NCI-H2107 treated with DMSO at 0.1 percent for 48 hours (cell line): ENCODE measurements at regions not wholly inside any gene's neighbourhood (a gene's known extent, or its start where the extent isn't known, plus 50 kb on each side); places are given as distances from the start of the nearest gene placed in this dataset.

Experiments
- DNase-seq: peaks from one replicate; lab custom pipeline; 2025; ENCODE audit not compliant: unreplicated experiment; lab: John Stamatoyannopoulos, UW

DNA sequence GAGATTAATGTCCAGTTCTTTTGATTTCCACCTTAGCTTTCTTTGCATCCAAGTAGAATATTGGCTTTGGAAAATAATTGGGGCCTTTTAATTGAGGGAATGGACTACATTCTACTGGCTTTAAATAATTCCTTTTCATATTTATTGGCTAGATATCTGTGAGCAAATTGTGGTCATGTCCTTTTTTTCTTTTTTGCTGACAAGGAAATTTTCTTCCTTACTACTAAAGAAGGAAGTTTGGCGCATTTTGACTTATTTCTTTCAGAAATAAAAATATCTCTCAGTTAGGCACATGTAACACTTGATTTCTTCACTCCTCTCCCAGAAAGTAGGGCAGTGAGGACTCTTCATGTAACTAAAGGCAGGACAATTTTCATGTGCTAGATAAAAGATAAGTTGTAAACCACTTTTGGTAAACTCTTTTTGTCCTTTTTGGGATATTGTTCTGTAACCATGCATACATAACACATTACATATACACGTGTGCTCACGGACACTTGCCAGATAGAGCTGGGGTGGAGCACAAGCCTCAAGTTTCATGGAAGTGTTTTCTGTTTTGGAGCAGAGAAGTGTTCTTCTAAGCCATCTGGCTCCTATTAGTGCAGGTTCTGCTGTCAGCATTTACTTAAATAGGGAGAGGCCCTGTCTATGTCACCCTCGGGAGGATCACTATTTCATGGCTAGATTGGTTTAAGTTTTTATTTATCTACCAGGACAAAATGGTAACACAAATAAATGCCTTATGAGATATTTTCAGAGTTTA, 85.1 kb upstream of the LRIG3 start:
- no peak for DNase-seq

DNA sequence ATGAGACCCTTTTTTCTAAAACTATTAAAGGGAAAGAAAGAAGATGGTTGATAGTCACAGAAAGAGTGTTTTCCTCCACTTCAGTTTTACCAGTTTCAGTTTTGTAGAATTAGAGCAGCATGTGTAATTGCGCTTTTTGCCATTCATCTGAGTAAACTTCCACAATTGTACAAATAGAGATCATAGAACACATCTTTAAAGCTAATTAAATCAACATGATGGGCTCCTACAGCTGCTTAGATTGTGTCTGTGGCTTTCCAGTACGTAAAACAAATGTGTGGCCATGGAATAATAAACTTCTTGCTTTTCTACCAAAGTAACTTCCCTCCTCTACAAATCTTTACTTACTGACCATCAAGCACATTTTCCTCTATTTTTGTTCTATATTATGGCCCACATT, 84.2 kb upstream of the LRIG3 start:
- DNase-seq: no peak

- no peak for DNase-seq
These were observed 75.5 kb upstream of the LRIG3 start for GRCh38 chr12:58995666-58996363.

DNA sequence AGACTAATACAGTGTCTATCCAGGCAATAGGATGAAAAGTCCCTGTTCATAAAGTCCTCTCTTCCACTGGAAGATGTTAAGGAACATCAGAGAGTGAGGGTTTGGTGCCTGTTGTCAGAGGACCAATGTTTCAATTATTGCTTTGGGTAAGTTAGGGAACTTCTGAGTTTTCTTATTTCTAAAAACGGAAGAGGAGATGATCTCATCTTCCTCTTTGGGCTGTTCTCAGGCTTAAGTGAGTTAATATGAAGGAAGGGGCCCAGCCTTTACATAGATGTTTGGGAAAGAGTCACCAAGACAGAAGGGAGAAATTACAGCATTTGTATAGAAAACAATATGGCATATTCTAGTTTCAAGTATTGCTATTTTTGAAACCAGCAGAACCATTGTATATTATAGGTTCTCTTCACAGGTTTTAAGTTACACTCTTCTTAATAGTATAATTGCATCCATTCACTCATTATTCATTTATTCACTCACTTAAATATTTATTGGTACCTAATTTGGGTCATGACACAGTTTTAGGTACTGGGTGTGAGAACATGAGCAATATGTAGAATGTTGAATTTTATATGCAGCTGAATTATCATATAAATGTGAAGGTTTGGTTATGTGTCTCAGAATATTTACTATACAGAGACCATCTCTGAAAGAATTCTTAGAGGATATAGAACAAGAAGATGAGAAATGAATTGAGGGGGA, 68.5 kb upstream of the LRIG3 start:
- DNase-seq: no peak

- DNase-seq: no peak
These were observed 61.7 kb upstream of the LRIG3 start for GRCh38 chr12:58981961-58982360.

GRCh38 chr12:58980768-58981167, 60.5 kb upstream of the LRIG3 start:
- no peak for DNase-seq

- no peak for DNase-seq
These were observed 58.4 kb upstream of the LRIG3 start for GRCh38 chr12:58978717-58979116.

- DNase-seq: no peak
These were observed 57.2 kb upstream of the LRIG3 start for GRCh38 chr12:58977476-58977875.

DNA sequence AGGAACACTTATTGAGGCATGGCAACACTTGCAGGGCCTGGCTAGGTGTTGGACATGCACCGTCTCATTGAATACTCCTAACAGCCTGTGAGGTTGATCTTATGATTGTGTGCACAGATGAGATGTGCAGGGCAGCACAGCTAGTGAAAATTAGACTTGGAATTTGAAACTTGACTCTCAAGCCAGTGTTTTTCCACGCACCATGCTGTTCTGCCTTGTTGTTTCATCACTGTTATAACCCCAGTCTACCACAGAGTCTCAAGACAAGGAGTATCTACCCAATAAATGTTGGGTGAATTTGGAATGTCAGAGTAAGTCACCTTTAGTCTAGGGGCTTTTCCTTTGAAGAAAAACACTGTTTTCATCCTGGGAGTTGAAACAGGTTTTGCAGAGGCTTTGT, 55.8 kb upstream of the LRIG3 start:
- DNase-seq: no peak
